ENCODE measurements at regions not wholly inside any gene's neighbourhood (a gene's known extent, or its start where the extent isn't known, plus 50 kb on each side); places are given as distances from the start of the nearest gene placed in this dataset. TPM values are rescaled to one million over a fixed set of nuclear protein-coding genes. Genes with fewer than 3 reads are reported as not detected.

DNA sequence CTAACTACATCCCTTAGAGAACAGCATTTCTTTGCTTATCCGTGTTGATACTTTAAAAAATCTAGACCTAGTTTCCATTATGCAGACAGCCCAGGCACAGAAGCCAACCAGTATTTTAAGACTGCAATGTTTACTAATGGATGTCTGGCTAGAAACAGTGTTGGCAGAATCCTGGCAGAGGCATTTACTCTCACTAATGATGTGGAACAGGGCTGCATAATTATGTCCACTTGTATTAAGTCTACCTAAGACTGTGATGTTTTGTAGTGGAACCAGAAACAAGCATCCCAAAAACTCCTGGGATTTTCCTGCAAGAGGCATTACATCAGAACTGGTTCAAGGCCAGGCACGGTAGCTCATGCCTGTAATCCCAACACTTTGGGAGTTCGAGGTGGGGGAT lies 50.2 kb upstream of the PICALM start:
- Histone ChIP-seq H3K4me3 (ENCODE audit: low read depth, low read length) (no peak overlapping the region), H3K27me3 (ENCODE audit: control insufficient read depth, insufficient read depth, low read length) (no peaks in the 10 kb centered on the region), H3K9me3 (ENCODE audit: control insufficient read depth, insufficient read depth, low read length) (no peaks in the 10 kb centered on the region), H3K27ac (ENCODE audit: low read depth, low read length) (no peak overlapping the region)
- ChIA-PET POLR2A (no interaction called here), CTCF (interaction anchor here (1.4 kb wide), 1 partner anchor 77 kb away, joined by 3 read pairs; no protein-coding TSS in a partner anchor)
- TF ChIP-seq CTCF (IDR thresholded peaks at IDR 0.05; ENCODE audit: low read depth, low read length), result no peak
- DNase-seq (ENCODE audit: low read depth, low spot score), result no peak

Small RNAs in the stretch of these regions (small RNA-seq; reads per million reads assigned to genes)
- gene RNU6-560P (ENCODE audit: insufficient read length, low read depth), result not detected

All from AG04450 (cell line).